NCI-H1092 (cell line): ENCODE measurements at regions not wholly inside any gene's neighbourhood (a gene's known extent, or its start where the extent isn't known, plus 50 kb on each side); places are given as distances from the start of the nearest gene placed in this dataset.

Experiments
- DNase-seq: peaks from one replicate; lab custom pipeline; 2025; lab: John Stamatoyannopoulos, UW

- DNase-seq: no peak
Measured at GRCh38 chr2:225340923-225341322, 58.6 kb upstream of the NYAP2 start.

GRCh38 chr2:225337183-225337582 lies 62.3 kb upstream of the NYAP2 start:
- DNase-seq: no peak

GRCh38 chr2:225334514-225334913 lies 65.0 kb upstream of the NYAP2 start:
- peak; percentile 63 for DNase-seq

- no peak for DNase-seq
Measured at GRCh38 chr2:225328192-225328591, 71.3 kb upstream of the NYAP2 start.

- DNase-seq: no peak
Measured at GRCh38 chr2:225326969-225327368, 72.5 kb upstream of the NYAP2 start.

- no peak for DNase-seq
Measured at GRCh38 chr2:225319872-225320271, 79.6 kb upstream of the NYAP2 start.

GRCh38 chr2:225318440-225318839 lies 81.1 kb upstream of the NYAP2 start:
- no peak for DNase-seq

GRCh38 chr2:225317186-225317585 lies 82.3 kb upstream of the NYAP2 start:
- DNase-seq: no peak

- DNase-seq: peak; percentile 41
Measured at GRCh38 chr2:225310745-225311144, 88.8 kb upstream of the NYAP2 start.

GRCh38 chr2:225309516-225309915 lies 90.0 kb upstream of the NYAP2 start:
- DNase-seq: no peak

- no peak for DNase-seq
Measured at GRCh38 chr2:225296951-225297350, 102.6 kb upstream of the NYAP2 start.

- DNase-seq: no peak
Measured at GRCh38 chr2:225295102-225295501, 104.4 kb upstream of the NYAP2 start.

GRCh38 chr2:225293638-225294037 lies 105.9 kb upstream of the NYAP2 start:
- no peak for DNase-seq

- DNase-seq: no peak
Measured at GRCh38 chr2:225290757-225291400, 108.6 kb upstream of the NYAP2 start.

GRCh38 chr2:225289659-225290058 lies 109.9 kb upstream of the NYAP2 start:
- no peak for DNase-seq

GRCh38 chr2:225288986-225289385 lies 110.5 kb upstream of the NYAP2 start:
- no peak for DNase-seq

GRCh38 chr2:225282858-225283710 lies 116.4 kb upstream of the NYAP2 start:
- DNase-seq: no peak

GRCh38 chr2:225276207-225276606 lies 123.3 kb upstream of the NYAP2 start:
- no peak for DNase-seq

- DNase-seq: no peak
Measured at GRCh38 chr2:225275443-225275842, 124.1 kb upstream of the NYAP2 start.

- peak; percentile 56 for DNase-seq
Measured at GRCh38 chr2:225274751-225275150, 124.8 kb upstream of the NYAP2 start.

- no peak for DNase-seq
Measured at GRCh38 chr2:225272173-225272572, 127.3 kb upstream of the NYAP2 start.

- DNase-seq: no peak
Measured at GRCh38 chr2:225270861-225271260, 128.6 kb upstream of the NYAP2 start.

- DNase-seq: no peak
Measured at GRCh38 chr2:225270053-225270452, 129.5 kb upstream of the NYAP2 start.

GRCh38 chr2:225254363-225254762 lies 145.1 kb upstream of the NYAP2 start:
- DNase-seq: no peak
